Epithelial cell of proximal tubule (primary cell): ENCODE measurements at regions not wholly inside any gene's neighbourhood (a gene's known extent, or its start where the extent isn't known, plus 50 kb on each side); places are given as distances from the start of the nearest gene placed in this dataset.
A peak's percentile ranks its signal among the peaks of the same experiment; 100 is the strongest.

ENCODE experiments used
- DNase-seq: peaks from one replicate; pipeline ENCODE4 v3.0.0-alpha.2; 2011; ENCODE audit warnings: low read depth
- H3K4me3 ChIP-seq: 2 replicates; pipeline ENCODE4 v1.5.1; 2011; ENCODE audit warnings: low read depth, mild to moderate bottlenecking, low read length
- CTCF ChIP-seq: conservative IDR thresholded peaks from 2 replicates; pipeline ENCODE4 v1.5.1; 2012; ENCODE audit warnings: low read depth, mild to moderate bottlenecking, low read length

- TF ChIP-seq CTCF: no peak
- DNase-seq: no peak
- H3K4me3 ChIP-seq: no peak overlapping the region
These were observed 250.7 kb downstream of the IKZF2 start for GRCh38 chr2:212900715-212901114.

- no peak for DNase-seq
- TF ChIP-seq CTCF: no peak
- H3K4me3 ChIP-seq: no peak overlapping the region
These were observed 253.4 kb downstream of the IKZF2 start for GRCh38 chr2:212898011-212898410.

- DNase-seq: no peak
- no peak for TF ChIP-seq CTCF
- H3K4me3 ChIP-seq: no peak overlapping the region
These were observed 254.1 kb downstream of the IKZF2 start for GRCh38 chr2:212897296-212897695.

- DNase-seq: no peak
- no peak for TF ChIP-seq CTCF
- H3K4me3 ChIP-seq: no peak overlapping the region
These were observed 257.4 kb downstream of the IKZF2 start for GRCh38 chr2:212894026-212894425.

- no peak for TF ChIP-seq CTCF
- no peak for DNase-seq
- H3K4me3 ChIP-seq: no peak overlapping the region
These were observed 258.2 kb downstream of the IKZF2 start for GRCh38 chr2:212893216-212893615.

- H3K4me3 ChIP-seq: no peak overlapping the region
- DNase-seq: no peak
- TF ChIP-seq CTCF: peak; percentile 65
These were observed 259.2 kb downstream of the IKZF2 start for GRCh38 chr2:212892193-212892592.

- no peak overlapping the region for H3K4me3 ChIP-seq
- no peak for TF ChIP-seq CTCF
- no peak for DNase-seq
These were observed 259.8 kb downstream of the IKZF2 start for GRCh38 chr2:212891580-212891979.
